ENCODE measurements at regions not wholly inside any gene's neighbourhood (a gene's known extent, or its start where the extent isn't known, plus 50 kb on each side); places are given as distances from the start of the nearest gene placed in this dataset.

DNA sequence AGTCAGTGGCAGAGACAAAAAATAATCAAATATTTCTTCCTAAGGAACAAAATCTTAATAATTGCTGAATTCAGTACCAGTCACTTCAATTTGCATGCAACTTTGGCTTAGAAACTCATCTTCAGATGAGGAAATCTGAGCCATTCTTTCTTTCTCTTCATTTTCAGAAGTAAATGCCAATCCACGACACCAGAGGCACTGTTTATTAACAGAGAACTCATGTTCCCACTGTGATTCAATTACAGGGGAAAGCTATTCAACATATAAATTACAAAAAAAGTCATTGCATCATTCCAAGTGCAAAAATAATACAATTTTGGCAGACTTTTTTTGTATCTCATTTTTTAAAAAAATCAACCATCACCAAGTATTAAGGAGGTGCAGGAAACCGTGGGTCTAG, 816.1 kb upstream of the TMEM132C start:
- 45% methylated on average over 2 of the region's 2 CpGs for WGBS (ENCODE audit: insufficient coverage)
- ATAC-seq: no peak
- Histone ChIP-seq H3K27ac (ENCODE audit: low read length) (no peak overlapping the region), H3K36me3 (ENCODE audit: control insufficient read depth, insufficient read depth, low read length) (no peaks in the 10 kb centered on the region), H3K9me3 (ENCODE audit: control insufficient read depth, insufficient read depth, low read length) (no peaks in the 10 kb centered on the region), H3K4me3 (ENCODE audit: low read length) (no peak overlapping the region), H3K4me1 (ENCODE audit: control insufficient read depth, insufficient read depth, low read length) (no peaks in the 10 kb centered on the region), H3K27me3 (ENCODE audit: control insufficient read depth, insufficient read depth, low read length) (no peaks in the 10 kb centered on the region)
- Mint-ChIP-seq H3K4me1 (no peaks in the 10 kb centered on the region), H3K36me3 (no peaks in the 10 kb centered on the region), H3K9me3 (peaks cover 0 to 2% of the 10 kb centered on the region in 2 donors), H3K27me3 (ENCODE audit: low read depth in 2 of 2) (peaks cover 9 to 21% of the 10 kb centered on the region in 2 donors), H3K4me3 (no peak overlapping the region), H3K27ac (no peak overlapping the region)
- intact Hi-C loops (cut with micrococcal nuclease): no loop called here
- no peak for DNase-seq
- TF ChIP-seq, protein P1, sequence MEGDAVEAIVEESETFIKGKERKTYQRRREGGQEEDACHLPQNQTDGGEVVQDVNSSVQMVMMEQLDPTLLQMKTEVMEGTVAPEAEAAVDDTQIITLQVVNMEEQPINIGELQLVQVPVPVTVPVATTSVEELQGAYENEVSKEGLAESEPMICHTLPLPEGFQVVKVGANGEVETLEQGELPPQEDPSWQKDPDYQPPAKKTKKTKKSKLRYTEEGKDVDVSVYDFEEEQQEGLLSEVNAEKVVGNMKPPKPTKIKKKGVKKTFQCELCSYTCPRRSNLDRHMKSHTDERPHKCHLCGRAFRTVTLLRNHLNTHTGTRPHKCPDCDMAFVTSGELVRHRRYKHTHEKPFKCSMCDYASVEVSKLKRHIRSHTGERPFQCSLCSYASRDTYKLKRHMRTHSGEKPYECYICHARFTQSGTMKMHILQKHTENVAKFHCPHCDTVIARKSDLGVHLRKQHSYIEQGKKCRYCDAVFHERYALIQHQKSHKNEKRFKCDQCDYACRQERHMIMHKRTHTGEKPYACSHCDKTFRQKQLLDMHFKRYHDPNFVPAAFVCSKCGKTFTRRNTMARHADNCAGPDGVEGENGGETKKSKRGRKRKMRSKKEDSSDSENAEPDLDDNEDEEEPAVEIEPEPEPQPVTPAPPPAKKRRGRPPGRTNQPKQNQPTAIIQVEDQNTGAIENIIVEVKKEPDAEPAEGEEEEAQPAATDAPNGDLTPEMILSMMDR (IDR thresholded peaks at IDR 0.05): no peak

DNA sequence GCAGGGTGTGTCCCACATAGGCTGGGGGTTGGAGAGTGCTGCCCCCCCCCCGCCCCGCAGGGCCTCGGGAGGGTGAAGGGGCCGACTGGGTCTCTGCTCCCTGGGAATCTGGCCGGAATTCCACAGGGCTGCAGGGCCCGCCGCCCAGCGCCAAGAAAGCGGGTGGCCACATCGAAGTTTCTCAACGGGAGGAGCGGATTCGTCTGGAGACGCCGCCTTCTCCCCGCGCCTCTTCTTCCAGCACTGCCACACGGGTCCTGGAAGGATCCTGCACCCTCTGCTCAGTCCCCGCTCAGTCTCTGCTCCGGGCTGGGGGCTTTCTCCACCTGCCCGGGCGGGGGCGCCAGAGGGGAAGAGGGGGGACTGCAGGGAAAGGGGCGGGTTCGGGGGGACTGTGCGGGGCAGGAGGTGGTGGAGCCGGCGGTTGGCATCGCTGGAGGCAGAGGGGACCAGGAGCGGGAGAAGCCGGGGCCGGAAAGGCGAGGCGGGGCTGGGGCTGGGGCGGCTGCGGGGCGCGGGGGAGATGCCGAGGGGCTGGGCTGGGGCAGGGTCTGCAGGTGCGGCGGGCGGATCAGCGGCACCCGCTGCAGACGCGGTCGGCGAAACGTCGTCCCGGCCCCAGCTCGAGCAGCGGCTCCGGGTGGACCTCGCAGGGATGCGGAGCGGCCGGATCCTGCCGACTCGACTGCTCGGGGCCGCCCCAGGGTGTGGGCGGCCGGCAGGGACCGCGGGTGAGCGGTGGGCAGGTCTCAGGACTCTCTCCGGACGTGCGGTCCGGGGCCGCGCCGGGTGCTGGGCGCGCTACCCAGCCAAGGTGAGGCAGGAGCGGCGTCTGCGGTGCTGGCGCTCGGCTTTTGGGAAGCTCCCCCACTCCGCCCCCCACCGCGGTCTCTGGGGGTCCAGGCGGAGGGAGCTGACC, 811.4 kb upstream of the TMEM132C start:
- DNase-seq (no peak), ATAC-seq (no peak)
- H3K9me3 Mint-ChIP-seq: peaks cover 0 to 2% of the 10 kb centered on the region in 2 donors
- Histone ChIP-seq H3K4me1 (ENCODE audit: control insufficient read depth, insufficient read depth, low read length) (no peaks in the 10 kb centered on the region), H3K27me3 (ENCODE audit: control insufficient read depth, insufficient read depth, low read length) (no peaks in the 10 kb centered on the region), H3K36me3 (ENCODE audit: control insufficient read depth, insufficient read depth, low read length) (no peaks in the 10 kb centered on the region), H3K9me3 (ENCODE audit: control insufficient read depth, insufficient read depth, low read length) (peaks cover 4% of the 10 kb centered on the region), H3K27ac (ENCODE audit: low read length) (no peak overlapping the region), H3K4me3 (ENCODE audit: low read length) (no peak overlapping the region)
- no peak overlapping the region for H3K27ac Mint-ChIP-seq
- intact Hi-C loops (cut with micrococcal nuclease): no loop called here
- H3K4me3 Mint-ChIP-seq: no peak overlapping the region
- no peaks in the 10 kb centered on the region for H3K36me3 Mint-ChIP-seq
- TF ChIP-seq, protein P1 (IDR thresholded peaks at IDR 0.05): no peak
- no peaks in the 10 kb centered on the region for H3K4me1 Mint-ChIP-seq
- peaks cover 17 to 29% of the 10 kb centered on the region in 2 donors for H3K27me3 Mint-ChIP-seq (ENCODE audit: low read depth in 2 of 2)
- WGBS (ENCODE audit: insufficient coverage): 9% methylated on average over 85 of the region's 85 CpGs

DNA sequence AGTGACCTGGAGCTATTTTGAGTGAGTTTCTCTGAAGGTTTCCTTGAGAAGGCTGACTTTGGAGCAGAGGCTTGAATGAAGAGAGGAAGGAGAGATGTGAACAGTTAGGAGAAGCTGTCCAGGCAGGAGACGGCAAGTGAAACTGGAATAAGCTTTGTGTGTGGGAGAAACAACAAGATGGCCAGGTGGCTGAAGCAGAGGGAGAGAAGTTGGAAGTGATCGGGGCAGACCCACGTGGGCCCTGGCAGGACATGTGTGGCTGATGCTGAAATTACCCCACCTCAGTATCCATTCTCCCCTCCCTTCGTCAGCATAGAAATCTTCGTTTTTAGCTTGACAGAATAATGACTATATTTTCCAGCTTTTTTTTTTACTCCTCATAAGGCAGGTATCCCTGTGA, 809.2 kb upstream of the TMEM132C start:
- Mint-ChIP-seq H3K9me3 (no peaks in the 10 kb centered on the region), H3K4me3 (no peak overlapping the region), H3K27ac (no peak overlapping the region), H3K27me3 (ENCODE audit: low read depth in 2 of 2) (peaks cover 17 to 24% of the 10 kb centered on the region in 2 donors), H3K36me3 (no peaks in the 10 kb centered on the region), H3K4me1 (no peaks in the 10 kb centered on the region)
- ATAC-seq: no peak
- Histone ChIP-seq H3K36me3 (ENCODE audit: control insufficient read depth, insufficient read depth, low read length) (no peaks in the 10 kb centered on the region), H3K4me3 (ENCODE audit: low read length) (no peak overlapping the region), H3K9me3 (ENCODE audit: control insufficient read depth, insufficient read depth, low read length) (peaks cover 4% of the 10 kb centered on the region), H3K27ac (ENCODE audit: low read length) (no peak overlapping the region), H3K4me1 (ENCODE audit: control insufficient read depth, insufficient read depth, low read length) (no peaks in the 10 kb centered on the region), H3K27me3 (ENCODE audit: control insufficient read depth, insufficient read depth, low read length) (no peaks in the 10 kb centered on the region)
- TF ChIP-seq, protein P1 (IDR thresholded peaks at IDR 0.05): no peak
- intact Hi-C loops (cut with micrococcal nuclease): no loop called here
- 94% methylated on average over 3 of the region's 5 CpGs for WGBS (ENCODE audit: insufficient coverage)
- DNase-seq: no peak

Measured in natural killer cell (primary cell).